Prostate gland (tissue), 2 donors: ENCODE measurements at regions not wholly inside any gene's neighbourhood (a gene's known extent, or its start where the extent isn't known, plus 50 kb on each side); places are given as distances from the start of the nearest gene placed in this dataset.

Experiments used
- CTCF ChIP-seq, 4 experiments: fragments of 200-600 bp in 2 of 4; fragments of 450-650 bp in 2 of 4; sonication (generic) in 2 of 4; IDR thresholded peaks; 1 replicate in 3 of 4; 2 replicates in 1 of 4; pipeline ENCODE4 v1.5.1; 2016 to 2019; ENCODE audit warnings: antibody characterized with exemption in 4 of 4, mild to moderate bottlenecking in 2 of 4, moderate library complexity in 2 of 4
- POLR2A ChIP-seq: fragments of 450-650 bp; IDR thresholded peaks from one replicate; pipeline ENCODE4 v1.6.1; 2016; ENCODE audit warnings: antibody characterized with exemption, mild to moderate bottlenecking
- POLR2AphosphoS5 ChIP-seq: sonication (generic); formaldehyde crosslinking; IDR thresholded peaks from one replicate; pipeline ENCODE4 v1.6.1; 2017; ENCODE audit warnings: antibody characterized with exemption

GRCh38 chr9:81377320-81377719 lies 312.0 kb downstream of the TLE1 start:
- TF ChIP-seq CTCF (IDR thresholded peaks at IDR 0.05): no peak
- no peak for TF ChIP-seq POLR2A
- TF ChIP-seq POLR2AphosphoS5: no peak
